HFF-Myc (cell line): ENCODE measurements at regions not wholly inside any gene's neighbourhood (a gene's known extent, or its start where the extent isn't known, plus 50 kb on each side); places are given as distances from the start of the nearest gene placed in this dataset.

Experiments used
- DNase-seq: peaks from one replicate; pipeline ENCODE4 v3.0.0-alpha.2; 2011; ENCODE audit warnings: low read depth; ENCODE audit errors: extremely low read depth
- H3K4me3 ChIP-seq: replicated peaks from 2 replicates; pipeline ENCODE4 v1.5.1; 2011; ENCODE audit warnings: low read depth, mild to moderate bottlenecking, control low read depth, low read length
- TF ChIP-seq, protein P1 (sequence below): IDR thresholded peaks from 2 replicates; pipeline ENCODE4 v1.5.1; 2012; ENCODE audit warnings: mild to moderate bottlenecking, low read depth, low read length, control low read depth; ENCODE audit errors: missing control alignments

DNA sequence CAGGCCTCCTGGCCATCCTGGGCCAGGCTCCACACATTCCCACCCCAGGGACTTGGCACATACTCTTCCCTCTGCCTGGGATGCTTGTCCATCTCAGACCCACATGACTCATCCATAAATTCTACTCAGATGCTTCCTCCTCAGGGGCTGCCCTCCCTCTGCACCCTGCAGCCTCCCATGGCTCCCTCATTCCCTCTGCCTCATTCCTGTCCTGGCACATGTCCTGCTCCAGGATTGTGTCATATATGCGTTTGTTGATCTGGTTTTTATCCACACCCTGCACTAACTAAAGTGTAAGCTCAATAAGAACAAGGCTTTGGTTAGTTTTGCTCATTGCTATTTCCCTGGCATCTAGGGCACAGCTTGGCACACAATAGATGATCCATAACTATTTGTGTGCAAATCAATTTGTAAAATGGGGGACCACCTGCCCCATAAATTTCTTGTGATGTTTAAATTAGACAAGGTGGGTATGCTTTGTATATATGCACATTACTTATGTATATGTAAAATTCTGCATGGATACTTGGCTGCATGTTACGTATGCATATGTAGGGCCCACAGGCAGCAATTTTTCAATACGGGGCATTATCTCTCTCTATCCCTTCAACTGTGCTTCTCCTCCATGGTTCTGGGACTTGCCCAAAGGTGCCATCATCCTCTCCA lies 191.4 kb downstream of the PTPRU start:
- TF ChIP-seq, protein P1, sequence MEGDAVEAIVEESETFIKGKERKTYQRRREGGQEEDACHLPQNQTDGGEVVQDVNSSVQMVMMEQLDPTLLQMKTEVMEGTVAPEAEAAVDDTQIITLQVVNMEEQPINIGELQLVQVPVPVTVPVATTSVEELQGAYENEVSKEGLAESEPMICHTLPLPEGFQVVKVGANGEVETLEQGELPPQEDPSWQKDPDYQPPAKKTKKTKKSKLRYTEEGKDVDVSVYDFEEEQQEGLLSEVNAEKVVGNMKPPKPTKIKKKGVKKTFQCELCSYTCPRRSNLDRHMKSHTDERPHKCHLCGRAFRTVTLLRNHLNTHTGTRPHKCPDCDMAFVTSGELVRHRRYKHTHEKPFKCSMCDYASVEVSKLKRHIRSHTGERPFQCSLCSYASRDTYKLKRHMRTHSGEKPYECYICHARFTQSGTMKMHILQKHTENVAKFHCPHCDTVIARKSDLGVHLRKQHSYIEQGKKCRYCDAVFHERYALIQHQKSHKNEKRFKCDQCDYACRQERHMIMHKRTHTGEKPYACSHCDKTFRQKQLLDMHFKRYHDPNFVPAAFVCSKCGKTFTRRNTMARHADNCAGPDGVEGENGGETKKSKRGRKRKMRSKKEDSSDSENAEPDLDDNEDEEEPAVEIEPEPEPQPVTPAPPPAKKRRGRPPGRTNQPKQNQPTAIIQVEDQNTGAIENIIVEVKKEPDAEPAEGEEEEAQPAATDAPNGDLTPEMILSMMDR: no peak
- H3K4me3 ChIP-seq: no peak overlapping the region
- DNase-seq: no peak

DNA sequence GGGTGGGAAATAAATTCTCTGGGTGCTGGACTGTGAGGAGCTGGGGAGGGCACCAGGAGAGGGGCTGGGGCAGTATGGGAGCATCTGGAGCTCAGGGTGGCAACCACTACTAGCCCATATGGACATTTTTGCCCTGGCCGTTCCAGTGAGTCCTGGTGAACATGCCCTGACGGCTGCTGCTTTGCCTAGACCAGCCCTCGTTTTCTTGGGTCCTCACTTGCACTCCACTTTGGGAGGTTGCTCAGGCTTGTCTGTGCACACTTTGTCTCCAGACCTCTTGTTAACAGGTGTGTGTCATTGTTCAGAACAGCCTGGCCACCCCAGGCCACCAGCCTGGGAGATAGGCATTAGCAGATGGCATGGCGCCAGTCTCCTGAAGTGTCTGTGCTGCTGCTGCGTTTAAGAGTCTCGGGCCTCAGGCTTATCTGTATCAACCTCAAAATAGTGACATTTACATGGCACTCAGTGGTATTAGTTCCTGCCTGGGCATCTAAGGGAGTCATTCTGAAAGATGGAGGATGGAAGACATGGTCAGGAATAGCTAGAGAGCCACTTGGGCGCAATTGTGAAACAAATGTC lies 190.5 kb downstream of the PTPRU start:
- DNase-seq: no peak
- TF ChIP-seq, protein P1: no peak
- no peak overlapping the region for H3K4me3 ChIP-seq

DNA sequence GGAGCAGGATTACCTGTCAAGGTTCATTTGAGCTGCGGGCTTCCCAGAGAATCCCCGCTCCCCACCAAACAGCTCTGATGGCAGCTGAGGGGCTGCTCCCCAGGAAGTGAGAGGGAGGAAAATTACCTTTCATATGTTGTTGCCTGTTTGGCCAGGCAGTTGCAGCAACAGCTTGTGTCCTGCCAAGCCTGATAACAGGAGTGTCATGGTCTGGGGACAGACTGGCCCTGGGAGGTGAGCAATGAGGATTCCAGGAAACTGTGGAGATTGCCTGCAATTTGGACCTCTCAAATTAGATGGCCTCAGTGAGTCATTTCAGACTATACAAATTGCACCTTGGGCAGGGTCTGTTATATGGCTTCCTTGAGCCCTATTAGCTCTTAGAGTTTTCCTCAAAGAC lies 189.3 kb downstream of the PTPRU start:
- no peak for DNase-seq
- TF ChIP-seq, protein P1: no peak

DNA sequence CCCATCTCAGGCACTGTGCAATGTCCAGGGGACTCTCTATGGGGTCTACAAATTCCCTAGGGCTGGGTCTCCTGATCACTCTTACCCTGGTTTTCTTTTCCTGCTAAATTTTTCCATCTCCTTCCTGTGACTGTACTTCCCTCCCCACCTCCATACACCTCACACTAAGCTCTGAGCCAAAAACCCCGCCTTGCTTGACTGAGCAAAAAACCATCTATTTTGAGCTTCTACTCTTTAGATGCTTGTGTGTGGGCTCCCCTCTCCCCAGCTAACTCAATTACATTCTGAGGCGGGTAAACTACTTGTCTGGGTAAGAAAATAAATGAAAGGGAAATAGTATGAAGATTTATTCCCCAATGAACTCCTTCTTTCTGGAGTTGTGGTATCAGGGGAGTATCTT lies 187.9 kb downstream of the PTPRU start:
- no peak for DNase-seq
- TF ChIP-seq, protein P1: no peak
- no peak overlapping the region for H3K4me3 ChIP-seq

More for the DNA sequence above, 189.3 kb downstream of the PTPRU start:
- no peak overlapping the region for H3K4me3 ChIP-seq

DNA sequence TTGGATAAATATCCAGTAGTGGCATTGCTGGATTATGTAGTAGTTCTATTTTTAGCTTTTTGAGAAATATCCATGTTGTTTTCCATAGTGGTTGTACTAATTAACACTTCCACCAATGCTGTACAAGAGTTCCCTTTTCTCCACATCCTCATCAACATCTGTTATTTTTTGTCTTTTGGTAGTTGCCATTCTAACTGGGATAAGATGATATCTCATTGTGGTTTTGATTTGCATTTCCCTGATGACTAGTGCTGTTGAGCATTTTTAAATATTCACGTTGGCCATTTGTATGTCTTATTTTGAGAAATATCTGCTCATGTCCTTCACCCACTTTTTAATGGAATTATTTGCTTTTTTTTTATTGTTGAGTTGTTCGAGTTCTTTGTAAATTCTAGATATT lies 183.9 kb downstream of the PTPRU start:
- DNase-seq: no peak
- TF ChIP-seq, protein P1: no peak
- no peak overlapping the region for H3K4me3 ChIP-seq

DNA sequence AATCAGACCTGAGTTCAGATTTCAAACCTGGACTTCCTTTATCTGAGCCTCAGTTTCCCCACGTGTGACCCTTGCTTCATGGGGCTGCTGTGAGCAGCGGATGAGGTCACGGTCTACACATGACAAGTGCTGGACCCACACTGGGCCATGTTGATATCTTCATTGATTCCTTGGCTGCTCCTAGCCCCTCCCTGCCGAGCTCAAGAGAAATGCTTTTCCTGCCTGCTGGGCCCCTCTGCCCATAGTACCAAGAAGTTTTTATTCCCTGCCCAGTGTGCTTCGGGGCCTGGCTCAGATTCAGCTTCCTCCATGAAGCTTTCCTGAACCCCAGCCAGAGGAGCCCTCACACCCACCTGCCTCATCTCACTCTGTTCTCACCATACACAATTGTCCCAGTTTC lies 181.6 kb downstream of the PTPRU start:
- TF ChIP-seq, protein P1: no peak
- DNase-seq: no peak

More for the DNA sequence above, 181.6 kb downstream of the PTPRU start:
- no peak overlapping the region for H3K4me3 ChIP-seq
